ENCODE measurements at regions not wholly inside any gene's neighbourhood (a gene's known extent, or its start where the extent isn't known, plus 50 kb on each side); places are given as distances from the start of the nearest gene placed in this dataset.
A peak's percentile ranks its signal among the peaks of the same experiment; 100 is the strongest.

DNA sequence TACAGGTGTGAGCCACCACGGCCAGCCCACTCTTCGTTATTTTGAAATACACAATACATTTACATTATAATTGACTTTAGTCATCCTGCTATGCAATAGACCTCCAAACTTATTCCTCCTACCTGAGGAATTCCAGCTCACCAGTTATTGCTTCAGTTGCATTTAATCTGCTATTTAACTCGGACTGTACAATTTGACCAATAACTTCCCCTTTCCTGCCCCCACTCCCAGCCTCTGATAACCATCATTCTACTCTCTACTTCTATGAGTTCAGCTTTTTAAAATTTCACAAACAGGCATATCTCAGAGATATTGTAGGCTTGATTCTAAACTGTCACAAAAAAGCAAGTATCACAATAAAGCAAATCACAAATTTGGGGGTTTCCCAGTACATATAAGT is 157.0 kb downstream of the COPRS start:
- no peak for DNase-seq

GRCh38 chr17:31700973-31701372 is 158.1 kb downstream of the COPRS start:
- no peak for DNase-seq

DNA sequence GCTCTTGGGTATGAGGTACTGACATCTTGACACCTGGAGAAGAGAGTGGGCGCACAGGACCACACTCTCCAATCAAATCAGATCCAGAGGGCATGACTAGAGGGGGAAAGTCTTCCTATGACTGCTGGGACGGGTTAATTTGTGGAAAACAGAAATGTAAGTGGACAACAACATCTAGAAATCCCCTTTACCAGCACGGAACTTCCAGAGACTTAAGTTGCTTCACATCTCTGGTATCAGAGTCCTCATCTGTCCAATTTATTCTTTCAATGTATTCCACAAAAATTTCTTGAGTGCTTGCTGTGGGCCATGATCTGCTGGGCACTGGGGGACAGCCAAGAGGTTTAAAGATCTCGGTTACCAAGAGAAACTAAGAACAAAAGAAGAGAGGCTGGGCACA is 159.2 kb downstream of the COPRS start:
- no peak for DNase-seq

DNA sequence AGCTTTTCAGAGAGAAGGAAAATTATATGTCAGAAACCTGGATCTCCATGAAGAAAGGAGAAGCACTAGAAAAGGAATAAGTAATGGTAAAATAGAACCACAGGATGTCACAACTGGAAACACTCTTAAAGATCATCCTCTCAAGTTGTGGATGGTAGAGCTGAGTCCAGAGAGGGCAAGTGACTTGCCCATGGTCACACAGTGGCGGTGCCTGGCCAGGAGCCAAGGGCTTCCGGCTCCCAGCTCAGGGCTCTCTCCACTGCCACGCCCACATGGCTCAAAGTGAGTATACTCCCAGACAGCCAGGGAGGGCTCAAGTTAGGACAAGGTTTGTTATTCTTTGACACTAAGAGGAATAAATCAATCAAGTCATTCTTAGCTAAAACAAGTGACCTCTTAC is 159.8 kb downstream of the COPRS start:
- no peak for DNase-seq

DNA sequence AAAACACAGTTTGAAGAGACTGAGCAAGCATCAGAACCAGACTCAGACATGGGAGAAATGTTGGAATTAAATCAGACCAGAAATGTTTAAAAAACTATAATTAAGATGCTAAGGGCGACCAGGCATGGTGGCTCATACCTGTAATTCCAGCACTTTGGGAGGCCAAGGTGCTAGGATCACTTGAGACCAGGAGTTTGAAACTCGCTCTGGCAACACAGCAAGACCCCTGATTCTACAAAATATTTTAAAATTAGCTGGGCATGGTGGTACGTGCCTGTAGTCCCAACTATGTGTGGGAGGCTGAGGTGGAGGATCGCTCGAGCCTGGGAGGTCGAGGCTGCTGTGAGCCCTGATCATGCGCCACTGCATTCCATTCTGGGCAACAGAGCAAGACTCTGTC is 160.3 kb downstream of the COPRS start:
- no peak for DNase-seq

DNA sequence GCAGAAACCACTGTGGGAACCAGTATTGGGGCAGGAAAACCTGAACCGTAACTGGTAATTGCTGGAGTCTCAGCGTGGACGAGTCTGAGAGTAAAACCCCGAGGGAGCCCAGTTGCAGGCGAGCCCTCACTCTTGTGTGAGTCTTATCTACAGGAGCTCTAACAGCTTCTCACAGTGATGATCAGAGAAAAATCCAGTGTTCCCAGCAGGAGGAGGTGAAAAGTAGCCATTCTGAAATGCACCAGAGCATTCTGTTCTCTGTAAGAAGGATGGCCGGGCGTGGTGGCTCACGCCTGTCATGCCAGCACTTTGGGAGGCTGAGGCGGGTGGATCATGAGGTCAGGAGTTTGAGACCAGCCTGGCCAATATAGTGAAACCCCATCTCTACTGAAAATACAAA is 161.2 kb downstream of the COPRS start:
- no peak for DNase-seq

GRCh38 chr17:31696703-31697325 is 162.2 kb downstream of the COPRS start:
- no peak for DNase-seq

DNA sequence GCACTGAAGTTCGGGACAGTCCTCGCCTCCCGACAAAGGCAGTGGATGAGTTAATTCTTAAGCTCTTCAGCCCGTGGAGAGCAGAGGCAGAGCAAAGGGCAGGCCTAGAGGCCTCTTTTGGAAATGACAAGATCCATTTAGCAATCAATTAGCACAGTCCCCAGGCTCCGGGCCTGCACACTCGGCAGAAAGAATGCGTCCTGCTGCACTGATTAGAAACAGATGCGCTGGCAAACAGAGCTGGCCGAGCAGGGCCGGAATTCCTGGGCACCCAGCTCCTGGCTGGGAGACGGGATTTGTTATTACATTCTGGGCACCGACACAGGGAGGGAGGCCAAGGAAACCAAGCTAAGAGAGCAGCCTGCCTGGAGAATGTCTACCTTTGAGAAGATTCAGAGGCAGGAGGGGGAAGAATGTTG is 162.9 kb downstream of the COPRS start:
- DNase-seq = no peak

DNA sequence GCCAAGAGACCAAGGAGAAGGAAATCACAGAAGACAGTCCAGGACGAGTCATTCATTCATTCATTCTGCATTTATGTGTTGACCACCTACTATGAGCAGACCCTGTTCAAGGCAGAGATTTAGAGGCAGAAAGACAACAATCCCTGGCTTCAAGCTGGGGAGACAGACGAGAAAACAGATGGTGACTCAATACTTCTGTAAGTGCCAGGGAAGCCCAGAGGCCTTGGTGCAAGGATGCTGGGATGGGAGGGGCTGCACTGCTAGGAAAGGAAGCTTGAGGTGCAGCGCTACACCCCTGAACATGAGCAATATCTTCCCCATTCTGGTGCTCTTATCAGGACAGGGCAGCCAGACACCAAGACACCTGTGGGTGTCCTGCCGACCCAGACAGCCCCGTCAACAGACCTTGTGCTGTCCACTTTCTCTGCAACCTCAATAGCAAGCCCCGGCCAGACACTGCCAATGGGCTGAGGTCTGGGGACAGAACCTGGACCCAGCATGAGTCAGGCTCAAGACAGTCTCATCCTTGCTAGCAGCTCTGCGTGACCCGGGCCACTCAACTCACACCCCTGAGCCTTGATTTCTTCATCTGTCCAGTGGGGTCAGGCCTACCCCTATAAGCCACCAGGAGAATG is 163.5 kb downstream of the COPRS start:
- peak in 1 of 2 experiments; percentile 26 for DNase-seq

GRCh38 chr17:31693433-31694220 is 165.4 kb downstream of the COPRS start:
- no peak for DNase-seq

DNA sequence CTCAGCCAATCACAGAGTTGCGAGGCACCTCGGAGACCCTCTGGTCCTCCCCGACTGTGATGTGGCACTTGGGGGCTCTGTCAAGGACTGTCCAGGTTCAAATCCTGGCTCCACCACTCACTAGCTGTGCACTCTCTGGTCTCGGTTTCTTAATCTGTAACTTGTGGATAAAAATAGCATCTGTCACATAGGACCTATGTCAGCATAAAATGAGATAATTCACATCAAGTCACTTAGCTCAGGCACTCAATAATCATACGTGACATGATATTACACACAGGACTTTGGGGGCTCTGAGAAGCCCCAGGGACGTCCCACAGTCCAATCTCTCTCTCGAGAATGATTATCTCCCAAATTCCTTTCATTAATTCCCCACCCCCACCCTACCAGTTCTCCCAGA is 166.4 kb downstream of the COPRS start:
- DNase-seq = no peak

DNA sequence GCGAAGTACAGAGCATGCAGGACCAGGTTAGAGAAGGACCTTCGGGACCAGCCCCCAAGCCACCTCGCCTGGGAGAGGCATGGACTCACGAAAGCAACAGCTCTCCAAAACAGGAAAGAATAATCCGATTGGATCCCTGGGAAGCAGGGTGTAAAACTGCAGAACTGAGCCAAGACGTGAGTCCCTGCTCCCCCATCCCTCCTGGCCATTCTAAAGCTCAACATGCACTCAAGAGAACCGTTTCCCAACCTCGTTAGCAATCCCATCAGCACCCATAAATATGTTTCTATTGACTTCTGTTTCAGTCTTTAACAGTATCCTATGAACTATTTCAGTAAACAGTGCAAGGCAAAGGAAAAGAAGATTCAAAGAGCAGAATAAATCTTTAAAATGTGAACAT is 167.0 kb downstream of the COPRS start:
- no peak for DNase-seq

GRCh38 chr17:31691251-31691905 is 167.7 kb downstream of the COPRS start:
- DNase-seq = no peak

- no peak for DNase-seq
These were observed 168.9 kb downstream of the COPRS start for GRCh38 chr17:31690151-31690551.

GRCh38 chr17:31688701-31689100 is 170.3 kb downstream of the COPRS start:
- DNase-seq = no peak

DNA sequence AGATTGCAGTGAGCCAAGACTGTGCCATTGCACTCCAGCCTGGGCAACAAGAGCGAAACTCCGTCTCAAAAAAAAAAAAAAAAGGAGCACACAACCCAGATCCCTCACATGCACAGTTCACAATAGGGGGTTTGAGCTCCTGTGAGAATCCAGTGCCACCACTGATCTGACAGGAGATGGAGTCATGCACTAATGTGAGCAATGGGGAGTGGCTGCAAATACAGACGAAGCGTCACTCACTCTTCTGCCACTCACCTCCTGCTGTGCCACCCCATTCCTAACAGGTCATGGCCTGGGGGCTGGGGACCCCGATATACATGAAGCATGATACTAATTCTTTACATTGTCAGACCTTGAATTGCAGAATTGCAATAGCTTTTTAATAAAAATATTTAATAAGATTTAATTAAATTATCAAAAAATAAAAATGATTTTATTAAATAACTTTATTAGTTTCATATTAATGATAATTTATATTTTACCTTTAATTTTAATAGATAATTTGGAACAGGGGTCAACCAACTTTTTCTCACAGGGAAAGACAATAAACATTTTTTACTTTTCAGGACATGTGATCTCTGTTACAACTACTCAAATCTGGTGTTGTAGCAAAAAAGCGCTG is 171.4 kb downstream of the COPRS start:
- no peak for DNase-seq

DNA sequence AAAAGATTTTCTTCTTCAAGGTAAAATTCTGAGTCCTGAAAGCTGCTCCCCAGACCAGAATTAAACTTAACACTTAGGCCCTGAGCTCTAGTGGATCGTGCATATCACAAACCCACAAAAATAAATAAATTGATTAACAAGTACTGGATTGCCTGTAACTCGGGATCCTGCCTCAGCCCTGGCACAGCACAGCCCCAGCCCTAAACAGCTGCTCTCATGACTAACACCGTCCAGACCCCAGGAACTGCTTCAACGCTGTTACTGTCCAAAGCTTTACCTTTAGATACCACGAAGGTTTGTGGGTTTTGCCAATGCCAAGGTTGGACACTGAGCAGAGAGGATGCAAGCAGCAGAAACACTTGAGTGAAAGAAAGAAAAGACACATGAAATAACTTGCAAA is 172.5 kb downstream of the COPRS start:
- DNase-seq = no peak

DNA sequence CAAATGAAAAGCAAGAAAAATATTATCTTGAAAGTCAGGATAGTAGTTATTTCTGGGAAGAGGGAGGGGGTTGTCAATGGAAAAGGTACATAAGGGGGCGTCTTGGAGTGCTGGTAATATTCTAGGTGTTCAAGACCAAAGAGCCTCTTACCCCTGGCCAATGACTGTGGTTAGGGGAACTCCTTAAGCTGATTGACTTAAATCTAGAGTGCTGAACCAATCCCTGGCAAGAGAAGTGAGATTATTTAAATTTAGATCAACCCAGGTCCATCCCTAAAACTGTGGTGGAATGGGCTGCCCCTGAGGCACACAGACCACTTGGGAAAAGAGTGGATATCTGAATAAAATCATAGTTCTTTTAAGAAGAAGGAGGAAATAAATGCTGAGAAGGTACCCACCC is 174.1 kb downstream of the COPRS start:
- DNase-seq = no peak

- DNase-seq = no peak
These were observed 178.9 kb downstream of the COPRS start for GRCh38 chr17:31680126-31680525.

DNA sequence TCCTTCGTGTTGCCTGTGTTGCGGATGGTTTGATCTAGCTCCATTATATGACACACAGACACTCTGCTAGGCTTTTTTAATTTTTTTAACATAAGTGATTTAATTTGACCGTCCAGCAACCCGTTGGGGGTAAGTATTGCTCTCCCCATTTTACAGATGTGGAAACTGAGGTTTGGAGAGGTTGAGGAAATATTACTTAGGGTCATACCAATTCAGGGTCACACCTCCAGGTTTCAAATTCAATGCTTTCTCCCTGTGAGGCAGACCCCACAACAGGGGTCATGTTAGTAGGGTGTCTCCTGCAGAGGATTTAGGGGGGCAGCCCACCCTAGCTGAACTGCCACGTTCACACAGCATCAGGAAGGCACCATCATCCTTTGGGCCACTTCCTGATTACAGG is 179.4 kb downstream of the COPRS start:
- no peak for DNase-seq

- peak in 1 of 2 experiments; percentile 63 for DNase-seq
These were observed 180.6 kb downstream of the COPRS start for GRCh38 chr17:31678431-31678830.

DNA sequence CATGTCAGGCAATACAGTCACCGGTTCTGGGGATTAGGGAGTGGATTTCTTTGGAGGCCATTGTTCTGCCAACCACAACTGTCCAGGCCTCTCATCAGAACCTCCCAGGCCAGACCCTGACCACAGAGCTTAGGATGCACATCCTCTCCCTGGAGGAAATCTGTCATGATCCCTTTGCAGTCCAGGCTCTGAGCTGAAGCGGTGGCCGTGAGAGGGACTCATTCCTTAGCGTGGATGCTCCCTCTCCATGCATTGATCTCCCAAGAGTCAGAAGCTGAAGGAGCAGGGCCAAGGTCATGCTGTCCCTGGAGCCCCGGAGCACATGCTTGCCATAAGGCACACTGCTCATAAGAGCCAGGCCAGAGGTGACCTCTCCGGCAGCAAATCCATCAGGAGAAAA is 181.4 kb downstream of the COPRS start:
- DNase-seq = no peak

GRCh38 chr17:31677036-31677435 is 182.0 kb downstream of the COPRS start:
- DNase-seq = no peak

Measured in NCI-H524 (cell line).